ENCODE measurements at regions not wholly inside any gene's neighbourhood (a gene's known extent, or its start where the extent isn't known, plus 50 kb on each side); places are given as distances from the start of the nearest gene placed in this dataset.

DNA sequence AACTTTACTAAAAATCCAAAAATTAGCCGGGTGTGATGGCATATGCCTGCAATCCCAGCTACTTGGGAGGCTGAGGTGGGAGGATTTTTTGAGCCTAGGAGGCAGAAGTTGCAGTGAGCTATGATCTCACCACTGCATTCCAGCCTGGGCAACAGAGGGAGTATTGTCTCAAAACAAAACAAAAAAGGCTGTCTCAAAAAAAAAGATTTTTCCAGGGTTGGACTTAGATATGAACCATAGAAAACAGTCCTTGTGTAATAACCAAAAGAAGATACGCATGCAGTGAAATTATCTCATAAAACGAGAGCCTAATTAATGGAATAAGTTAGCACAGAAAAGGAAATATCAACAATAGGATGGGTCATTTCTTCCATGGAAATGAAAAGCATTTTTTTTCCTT is 320.4 kb upstream of the RASGRP1 start:
- ATAC-seq (no peak), DNase-seq (ENCODE audit: low spot score) (peak; percentile 15), FAIRE-seq (no peak)
- H3K27ac ChIP-seq (ENCODE audit: extremely low read length, insufficient read depth, low read length) = no peak overlapping the region
- H3K9me3 ChIP-seq (ENCODE audit: low read length) = no peaks in the 10 kb centered on the region
- H3K36me3 ChIP-seq (replicated peaks in 1 of 2; ENCODE audit: control insufficient read depth in 1 of 2, insufficient read depth in 2 of 2, low read length in 2 of 2) = no peaks in the 10 kb centered on the region
- TF ChIP-seq, protein P1, sequence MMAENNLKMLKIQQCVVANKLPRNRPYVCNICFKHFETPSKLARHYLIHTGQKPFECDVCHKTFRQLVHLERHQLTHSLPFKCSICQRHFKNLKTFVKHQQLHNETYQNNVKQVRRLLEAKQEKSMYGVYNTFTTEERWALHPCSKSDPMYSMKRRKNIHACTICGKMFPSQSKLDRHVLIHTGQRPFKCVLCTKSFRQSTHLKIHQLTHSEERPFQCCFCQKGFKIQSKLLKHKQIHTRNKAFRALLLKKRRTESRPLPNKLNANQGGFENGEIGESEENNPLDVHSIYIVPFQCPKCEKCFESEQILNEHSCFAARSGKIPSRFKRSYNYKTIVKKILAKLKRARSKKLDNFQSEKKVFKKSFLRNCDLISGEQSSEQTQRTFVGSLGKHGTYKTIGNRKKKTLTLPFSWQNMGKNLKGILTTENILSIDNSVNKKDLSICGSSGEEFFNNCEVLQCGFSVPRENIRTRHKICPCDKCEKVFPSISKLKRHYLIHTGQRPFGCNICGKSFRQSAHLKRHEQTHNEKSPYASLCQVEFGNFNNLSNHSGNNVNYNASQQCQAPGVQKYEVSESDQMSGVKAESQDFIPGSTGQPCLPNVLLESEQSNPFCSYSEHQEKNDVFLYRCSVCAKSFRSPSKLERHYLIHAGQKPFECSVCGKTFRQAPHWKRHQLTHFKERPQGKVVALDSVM (CRISPR knock-in tag; IDR thresholded peaks at IDR 0.05) = peak; percentile 44; the same call in 1 of the 2 replicates
- TF ChIP-seq ZNF44 (CRISPR knock-in tag; IDR thresholded peaks at IDR 0.05) = no peak
- no peaks in the 10 kb centered on the region for H3K79me2 ChIP-seq (ENCODE audit: insufficient read depth, low read length)
- H3K27me3 ChIP-seq (ENCODE audit: control insufficient read depth in 1 of 2, insufficient read depth in 2 of 2, low read length in 2 of 2) = no peaks in the 10 kb centered on the region
- H3K9ac ChIP-seq (ENCODE audit: insufficient read depth, low read depth, low read length) = no peak overlapping the region
- ChIA-PET POLR2A (no interaction called here), CTCF (ENCODE audit: low intra/inter-chr PET ratio, low total read pairs) (no interaction called here)
- intact Hi-C loops (cut with micrococcal nuclease; ENCODE audit: unreplicated experiment) (no loop called here), in situ Hi-C loops (cut with HindIII; ENCODE audit: extremely low pct_ligation_motif_present, low pct_unique_long_range_greater_than_20kb) (no loop called here)
- BruUV-seq (replicated peaks) = no TSS peak
- no peak overlapping the region for H3K4me2 ChIP-seq (ENCODE audit: low read depth, low read length)
- no peaks in the 10 kb centered on the region for H4K20me1 ChIP-seq (ENCODE audit: insufficient read depth, low read length)
- 12% methylated on average over 3 of the region's 3 CpGs for WGBS (ENCODE audit: low lambda C conversion rate)
- H3K4me1 ChIP-seq (ENCODE audit: insufficient read depth, low read length) = peaks cover 11% of the 10 kb centered on the region
- H3K4me3 ChIP-seq (replicated peaks in 1 of 3; ENCODE audit: insufficient read depth in 1 of 3, low read depth in 2 of 3, low read length in 3 of 3) = no peak overlapping the region
- H2AFZ ChIP-seq (ENCODE audit: low read length) = no peak overlapping the region

DNA sequence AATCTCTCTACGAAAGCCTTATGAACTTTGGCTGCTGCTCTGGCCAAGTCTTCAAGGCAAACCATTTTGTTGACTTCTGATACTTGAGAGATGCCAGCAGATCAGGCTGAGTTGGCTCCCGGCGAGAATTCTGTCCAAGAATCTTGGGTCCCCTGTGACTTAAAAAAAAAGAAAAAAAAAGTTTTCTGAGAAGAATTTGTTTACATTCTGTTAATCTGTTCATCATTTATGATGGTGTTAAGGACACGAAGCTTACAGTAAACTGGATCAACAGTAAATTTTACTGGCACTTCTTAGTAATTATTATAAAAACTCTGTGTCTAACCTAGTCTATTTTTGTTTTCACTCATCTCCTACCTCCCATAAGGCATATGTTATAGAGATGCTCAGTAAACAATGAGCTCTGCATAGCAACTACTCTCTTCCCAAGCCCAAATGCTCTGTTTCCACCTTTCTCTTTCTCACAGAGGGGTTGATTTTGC is 320.9 kb upstream of the RASGRP1 start:
- Histone ChIP-seq H3K4me1 (ENCODE audit: insufficient read depth, low read length) (peaks cover 11% of the 10 kb centered on the region), H3K9me3 (ENCODE audit: low read length) (no peaks in the 10 kb centered on the region), H2AFZ (ENCODE audit: low read length) (no peak overlapping the region), H3K36me3 (replicated peaks in 1 of 2; ENCODE audit: control insufficient read depth in 1 of 2, insufficient read depth in 2 of 2, low read length in 2 of 2) (no peaks in the 10 kb centered on the region), H3K27me3 (ENCODE audit: control insufficient read depth in 1 of 2, insufficient read depth in 2 of 2, low read length in 2 of 2) (no peaks in the 10 kb centered on the region), H3K4me3 (replicated peaks in 1 of 3; ENCODE audit: insufficient read depth in 1 of 3, low read depth in 2 of 3, low read length in 3 of 3) (no peak overlapping the region), H3K4me2 (ENCODE audit: low read depth, low read length) (no peak overlapping the region), H3K27ac (ENCODE audit: extremely low read length, insufficient read depth, low read length) (no peak overlapping the region), H3K79me2 (ENCODE audit: insufficient read depth, low read length) (no peaks in the 10 kb centered on the region), H3K9ac (ENCODE audit: insufficient read depth, low read depth, low read length) (no peak overlapping the region), H4K20me1 (ENCODE audit: insufficient read depth, low read length) (no peaks in the 10 kb centered on the region)
- 26% methylated on average over 4 of the region's 4 CpGs for WGBS (ENCODE audit: low lambda C conversion rate)
- FAIRE-seq (no peak), DNase-seq (ENCODE audit: low spot score) (no peak), ATAC-seq (no peak)
- in situ Hi-C loops (cut with HindIII; ENCODE audit: extremely low pct_ligation_motif_present, low pct_unique_long_range_greater_than_20kb) = no loop called here
- no TSS peak for BruUV-seq (replicated peaks)
- CTCF ChIA-PET (ENCODE audit: low intra/inter-chr PET ratio, low total read pairs) = no interaction called here
- intact Hi-C loops (cut with micrococcal nuclease; ENCODE audit: unreplicated experiment) = no loop called here
- TF ChIP-seq ZNF552 (CRISPR knock-in tag; IDR thresholded peaks at IDR 0.05; ENCODE audit: borderline replicate concordance) = no peak
- TF ChIP-seq, protein P2, sequence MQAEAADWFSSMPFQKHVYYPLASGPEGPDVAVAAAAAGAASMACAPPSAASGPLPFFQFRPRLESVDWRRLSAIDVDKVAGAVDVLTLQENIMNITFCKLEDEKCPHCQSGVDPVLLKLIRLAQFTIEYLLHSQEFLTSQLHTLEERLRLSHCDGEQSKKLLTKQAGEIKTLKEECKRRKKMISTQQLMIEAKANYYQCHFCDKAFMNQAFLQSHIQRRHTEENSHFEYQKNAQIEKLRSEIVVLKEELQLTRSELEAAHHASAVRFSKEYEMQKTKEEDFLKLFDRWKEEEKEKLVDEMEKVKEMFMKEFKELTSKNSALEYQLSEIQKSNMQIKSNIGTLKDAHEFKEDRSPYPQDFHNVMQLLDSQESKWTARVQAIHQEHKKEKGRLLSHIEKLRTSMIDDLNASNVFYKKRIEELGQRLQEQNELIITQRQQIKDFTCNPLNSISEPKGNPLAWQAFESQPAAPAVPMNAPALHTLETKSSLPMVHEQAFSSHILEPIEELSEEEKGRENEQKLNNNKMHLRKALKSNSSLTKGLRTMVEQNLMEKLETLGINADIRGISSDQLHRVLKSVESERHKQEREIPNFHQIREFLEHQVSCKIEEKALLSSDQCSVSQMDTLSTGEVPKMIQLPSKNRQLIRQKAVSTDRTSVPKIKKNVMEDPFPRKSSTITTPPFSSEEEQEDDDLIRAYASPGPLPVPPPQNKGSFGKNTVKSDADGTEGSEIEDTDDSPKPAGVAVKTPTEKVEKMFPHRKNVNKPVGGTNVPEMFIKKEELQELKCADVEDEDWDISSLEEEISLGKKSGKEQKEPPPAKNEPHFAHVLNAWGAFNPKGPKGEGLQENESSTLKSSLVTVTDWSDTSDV (CRISPR knock-in tag; IDR thresholded peaks at IDR 0.05) = no peak
- TF ChIP-seq ZMYM3 (CRISPR knock-in tag; IDR thresholded peaks at IDR 0.05) = no peak
- TF ChIP-seq ZNF614 (CRISPR knock-in tag; IDR thresholded peaks at IDR 0.05; ENCODE audit: borderline replicate concordance) = no peak
- no peak for TF ChIP-seq MIER2 (CRISPR knock-in tag; IDR thresholded peaks at IDR 0.05)
- no peak for TF ChIP-seq SMARCE1 (IDR thresholded peaks at IDR 0.05; ENCODE audit: borderline replicate concordance)
- no peak for TF ChIP-seq FOXP1 (IDR thresholded peaks at IDR 0.05)
- TF ChIP-seq FOXP1 (CRISPR knock-in tag; IDR thresholded peaks at IDR 0.05) = no peak
- TF ChIP-seq POLR2AphosphoS5 (IDR thresholded peaks at IDR 0.05; ENCODE audit: low read depth, low read length) = no peak
- no peak for TF ChIP-seq ZNF282 (IDR thresholded peaks at IDR 0.05; ENCODE audit: partially characterized antibody)
- no peak for TF ChIP-seq TSC22D2 (CRISPR knock-in tag; IDR thresholded peaks at IDR 0.05; ENCODE audit: borderline replicate concordance)
- TF ChIP-seq DR1 (CRISPR knock-in tag; IDR thresholded peaks at IDR 0.05) = no peak
- TF ChIP-seq SYNCRIP (IDR thresholded peaks at IDR 0.05; ENCODE audit: insufficient read depth, low read depth, low read length) = no peak
- no peak for TF ChIP-seq TP53 (CRISPR knock-in tag; conservative IDR thresholded peaks at IDR 0.05)
- POLR2A ChIA-PET = no interaction called here
